HG03520 (cell line): ENCODE measurements at regions not wholly inside any gene's neighbourhood (a gene's known extent, or its start where the extent isn't known, plus 50 kb on each side); places are given as distances from the start of the nearest gene placed in this dataset.
"Not testable (repeated sequence)": the region's sequence is repeated elsewhere in the genome, so short reads cannot be mapped to it uniquely, and the experiment has no call there.

Experiments
- ATAC-seq: cut with Tn5 transposase; IDR thresholded peaks from one replicate; pipeline ENCODE4 v1.9.1; 2021; ENCODE audit warnings: mild to moderate bottlenecking, moderate library complexity; ENCODE audit not compliant: unreplicated experiment

DNA sequence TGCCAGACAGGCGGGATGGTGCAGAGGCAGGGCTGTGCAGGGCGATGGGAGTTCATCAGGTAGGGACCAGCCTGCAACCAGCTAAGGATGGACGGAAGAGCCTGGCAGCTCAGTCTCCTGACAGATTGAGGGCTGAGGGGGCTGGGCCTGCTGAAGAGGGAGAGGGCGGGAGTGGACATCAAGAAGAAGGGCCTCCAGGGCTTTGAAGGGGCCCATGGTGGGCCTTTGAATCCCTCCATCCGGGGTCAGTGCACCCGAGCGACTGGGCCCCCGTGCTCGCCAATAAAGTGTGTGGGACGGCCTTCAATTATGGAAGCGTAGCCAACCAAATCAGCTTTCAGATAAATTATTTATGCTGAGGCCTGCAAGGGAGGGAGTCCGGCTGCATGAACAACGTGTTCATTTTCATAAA is 431.2 kb downstream of the RPS24 start:
- ATAC-seq, result no peak

DNA sequence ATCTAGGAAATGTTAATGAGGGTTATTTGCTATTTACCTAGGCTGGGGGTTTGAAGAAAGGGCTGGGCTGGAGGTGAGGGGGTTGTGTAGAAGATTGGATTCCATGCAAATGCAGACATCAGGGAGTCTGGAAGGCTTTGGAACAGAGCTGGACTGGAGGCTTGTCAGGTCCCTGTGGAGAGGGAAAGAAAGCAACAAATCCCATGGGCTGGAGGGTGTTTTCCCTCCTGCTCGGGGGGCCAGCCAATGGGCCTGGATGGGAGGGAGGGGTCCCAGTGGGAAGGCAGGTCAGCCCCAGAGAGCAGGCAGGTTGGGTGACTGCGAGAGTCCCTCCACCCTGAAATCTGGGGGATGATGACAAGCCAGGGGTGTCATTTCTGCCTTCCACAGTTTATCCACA is 431.8 kb downstream of the RPS24 start:
- no peak for ATAC-seq

DNA sequence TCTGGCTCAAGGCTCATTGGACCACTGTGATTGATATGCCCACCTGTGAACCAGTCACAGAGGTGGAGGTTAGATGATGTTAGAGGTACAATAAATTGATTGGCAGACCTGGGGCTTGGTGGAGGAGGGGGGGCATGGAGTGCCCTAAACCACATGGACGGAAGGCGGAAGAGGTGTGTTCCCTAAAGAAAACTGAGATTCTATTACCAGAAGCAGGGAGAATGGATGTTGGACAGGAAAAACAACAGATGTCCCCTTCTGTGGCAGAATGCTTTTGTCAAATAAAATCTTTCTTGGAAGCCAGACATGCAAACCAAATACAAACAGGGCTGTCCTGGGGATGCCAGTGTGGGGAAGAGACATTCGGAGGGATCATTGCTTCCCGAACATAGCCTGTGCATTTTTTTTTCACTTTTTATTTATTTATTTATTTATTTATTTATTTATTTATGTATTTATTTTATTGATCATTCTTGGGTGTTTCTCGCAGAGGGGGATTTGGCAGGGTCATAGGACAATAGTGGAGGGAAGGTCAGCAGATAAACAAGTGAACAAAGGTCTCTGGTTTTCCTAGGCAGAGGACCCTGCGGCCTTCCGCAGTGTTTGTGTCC is 433.9 kb downstream of the RPS24 start:
- no peak for ATAC-seq

DNA sequence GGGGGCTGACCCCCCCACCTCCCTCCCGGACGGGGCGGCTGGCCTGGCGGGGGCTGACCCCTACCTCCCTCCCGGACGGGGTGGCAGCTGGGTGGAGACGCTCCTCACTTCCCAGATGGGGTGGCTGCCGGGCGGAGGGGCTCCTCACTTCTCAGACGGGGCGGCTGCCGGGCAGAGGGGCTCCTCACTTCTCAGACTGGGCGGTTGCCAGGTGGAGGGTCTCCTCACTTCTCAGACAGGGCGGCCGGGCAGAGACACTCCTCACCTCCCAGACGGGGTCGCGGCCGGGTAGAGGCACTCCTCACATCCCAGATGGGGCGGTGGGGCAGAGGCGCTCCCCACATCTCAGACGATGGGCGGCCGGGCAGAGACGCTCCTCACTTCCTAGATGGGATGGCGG is 435.1 kb downstream of the RPS24 start:
- ATAC-seq, result not testable (repeated sequence)

DNA sequence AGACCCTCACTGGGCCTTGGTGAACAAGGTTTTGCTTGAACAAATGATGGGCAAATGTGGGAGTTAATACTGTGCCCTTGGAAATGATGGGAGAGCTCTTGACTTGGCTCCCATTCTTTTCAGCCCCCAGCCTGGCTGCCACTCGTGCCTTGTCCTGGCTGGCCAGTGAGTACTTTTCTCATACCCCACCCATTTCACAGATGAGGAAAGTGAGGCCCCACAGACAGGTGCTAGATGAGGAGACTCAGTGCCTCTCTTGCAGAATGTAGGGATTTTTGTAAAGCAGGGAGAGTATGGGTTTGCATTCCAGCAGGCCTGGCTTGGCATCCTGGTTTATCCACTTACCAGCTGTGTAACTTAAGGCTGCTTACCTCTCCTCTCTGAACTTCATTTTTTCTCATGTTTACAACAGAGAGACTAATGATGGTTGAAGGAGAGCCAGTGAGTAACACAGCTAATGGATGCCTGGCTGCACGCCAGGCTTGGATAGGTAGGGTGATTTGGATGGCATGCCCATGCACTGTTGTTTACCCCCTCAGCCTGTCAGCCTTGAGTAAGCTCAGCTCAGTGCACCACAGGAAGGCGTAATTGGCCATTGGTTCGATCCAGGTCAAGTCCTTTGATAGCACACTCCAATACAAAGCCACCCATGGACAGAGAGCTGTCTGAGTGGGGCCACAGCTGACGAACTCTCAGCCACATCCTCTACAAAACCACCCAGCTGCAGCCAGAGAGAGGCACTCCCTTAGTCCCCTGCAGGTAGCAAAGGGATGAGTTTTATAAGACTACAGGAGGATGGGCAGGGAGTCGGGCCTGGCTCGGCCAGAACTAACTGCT is 436.8 kb downstream of the RPS24 start:
- no peak for ATAC-seq

DNA sequence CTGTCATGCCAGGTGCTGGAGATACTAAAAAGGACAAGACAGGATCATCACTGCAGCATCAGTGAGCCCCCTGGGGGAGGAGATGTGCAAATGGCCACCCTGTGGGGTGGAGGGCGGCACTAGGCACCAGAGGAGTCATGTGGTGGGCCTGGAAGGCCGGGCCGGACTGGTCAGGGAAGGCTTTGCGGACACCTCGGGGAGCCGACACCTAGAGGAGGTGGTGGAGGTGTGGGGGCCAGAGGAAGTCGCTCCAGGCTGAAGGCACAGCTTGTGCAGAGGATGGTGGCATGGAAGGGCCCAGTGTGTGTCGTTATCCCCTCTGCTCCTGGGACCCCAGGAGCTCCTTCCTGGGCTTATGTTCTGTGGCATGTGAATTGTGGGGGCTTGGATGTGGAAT is 437.7 kb downstream of the RPS24 start:
- ATAC-seq, result no peak

DNA sequence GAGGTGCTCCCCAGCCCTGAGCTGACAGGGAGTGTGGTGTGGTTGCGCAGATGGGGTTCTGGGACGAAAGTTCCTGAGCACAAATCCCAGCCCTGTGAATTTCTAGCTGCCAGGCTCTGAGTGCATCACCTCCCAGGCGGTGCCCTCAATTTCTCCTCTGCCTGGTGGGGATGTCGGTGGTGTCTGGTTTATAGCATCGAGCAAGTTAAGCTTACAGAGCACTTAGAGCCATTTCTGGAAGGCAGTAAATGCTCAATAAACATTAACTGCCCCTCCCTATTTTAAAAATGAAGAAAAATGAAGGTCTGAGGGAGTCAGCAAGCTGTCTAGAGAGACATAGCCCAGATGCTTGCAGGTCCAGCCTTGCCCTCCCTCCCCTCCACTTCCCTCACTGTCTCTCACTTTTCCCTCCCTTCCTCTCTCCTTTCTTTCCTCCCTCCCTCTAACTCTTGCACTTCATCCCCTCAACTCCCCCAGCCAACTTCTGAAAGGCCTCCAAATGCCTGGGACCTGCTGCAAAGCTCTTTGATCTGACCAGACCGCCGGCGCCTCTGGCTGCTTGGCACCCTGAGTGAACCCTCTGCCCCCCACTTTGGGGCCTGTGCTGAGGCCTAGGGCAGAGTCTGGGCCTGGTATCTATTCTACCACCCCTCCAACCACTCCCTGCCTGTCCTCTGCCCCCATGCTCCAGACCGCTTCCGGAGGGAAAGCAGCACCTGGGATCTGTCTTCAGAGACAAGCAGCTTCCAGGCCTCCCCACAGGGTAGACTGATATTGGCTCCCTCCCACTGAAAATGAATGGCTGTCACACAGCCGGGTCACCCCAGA is 438.3 kb downstream of the RPS24 start:
- no peak for ATAC-seq

DNA sequence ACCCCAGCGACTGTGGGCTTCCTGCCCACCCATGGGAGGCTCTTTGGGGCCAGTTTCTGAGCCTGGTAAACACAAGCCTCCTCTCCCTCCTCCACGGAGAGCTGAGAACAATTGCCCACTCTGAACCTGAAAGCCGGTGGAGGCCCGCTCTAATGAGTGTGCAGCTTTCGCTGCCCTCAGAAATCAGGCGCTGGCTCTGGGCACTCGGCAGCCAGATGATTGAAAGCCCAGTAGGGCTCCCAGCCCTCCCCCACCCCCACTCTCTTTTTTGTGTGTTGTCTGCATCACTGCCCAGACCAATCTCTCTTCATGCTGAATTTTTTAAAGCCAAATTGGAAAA is 438.9 kb downstream of the RPS24 start:
- no peak for ATAC-seq

DNA sequence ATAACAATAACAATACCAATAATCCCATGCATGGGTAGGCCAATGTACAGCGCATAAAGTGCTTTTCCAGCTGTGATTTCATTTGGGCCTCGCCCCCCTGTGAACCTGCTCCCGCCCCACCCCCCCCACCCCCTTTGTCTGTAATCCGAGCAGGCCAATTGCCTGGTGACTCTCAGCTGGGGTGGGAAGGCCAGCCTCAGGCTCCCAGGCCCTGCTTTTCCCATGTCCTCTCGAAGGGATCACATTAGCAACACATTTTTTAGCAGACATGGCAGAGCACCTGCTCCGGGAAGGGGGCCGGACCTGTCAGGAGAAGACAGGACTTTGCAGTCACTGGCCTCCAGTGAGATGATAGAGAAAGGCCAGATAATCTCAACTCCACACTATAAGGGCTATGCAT is 439.3 kb downstream of the RPS24 start:
- ATAC-seq, result no peak

DNA sequence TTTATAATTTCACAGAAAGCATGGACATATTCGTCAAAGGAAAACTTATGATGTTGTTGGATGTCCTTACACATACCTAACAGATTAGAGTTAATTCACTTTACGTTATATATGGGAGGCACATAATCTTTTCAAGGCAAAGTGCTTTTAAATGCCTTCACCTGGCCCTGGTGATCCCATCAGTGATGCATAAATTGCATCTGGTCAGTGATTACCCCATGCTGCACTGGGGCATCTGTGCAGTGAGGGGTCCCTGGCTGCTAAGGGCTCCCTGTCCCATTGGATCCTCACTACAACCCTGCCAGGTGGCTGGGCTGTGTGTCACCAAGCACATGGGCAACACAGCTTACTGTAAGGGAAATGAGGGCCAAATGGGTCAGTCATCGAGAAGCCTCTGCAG is 441.1 kb downstream of the RPS24 start:
- no peak for ATAC-seq

DNA sequence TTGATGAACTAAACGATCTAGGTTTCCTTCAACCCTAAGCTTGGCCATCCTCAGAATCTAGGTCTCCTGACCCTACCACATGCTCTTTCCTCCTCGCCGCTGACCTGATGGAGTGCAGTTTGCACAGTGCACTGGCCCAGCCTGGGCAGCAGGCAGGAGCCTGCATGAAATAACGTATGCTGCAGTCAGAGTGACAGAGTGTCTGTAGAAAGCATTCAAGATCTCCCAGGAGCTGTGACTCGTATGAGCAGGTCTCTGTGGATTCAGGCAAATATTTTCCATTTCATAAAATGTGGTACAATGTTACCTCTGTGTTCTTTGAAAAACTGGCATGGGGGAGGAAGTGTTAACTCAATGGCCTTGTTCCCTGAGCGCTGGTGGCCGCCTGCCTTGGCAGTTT is 441.8 kb downstream of the RPS24 start:
- ATAC-seq, result no peak

DNA sequence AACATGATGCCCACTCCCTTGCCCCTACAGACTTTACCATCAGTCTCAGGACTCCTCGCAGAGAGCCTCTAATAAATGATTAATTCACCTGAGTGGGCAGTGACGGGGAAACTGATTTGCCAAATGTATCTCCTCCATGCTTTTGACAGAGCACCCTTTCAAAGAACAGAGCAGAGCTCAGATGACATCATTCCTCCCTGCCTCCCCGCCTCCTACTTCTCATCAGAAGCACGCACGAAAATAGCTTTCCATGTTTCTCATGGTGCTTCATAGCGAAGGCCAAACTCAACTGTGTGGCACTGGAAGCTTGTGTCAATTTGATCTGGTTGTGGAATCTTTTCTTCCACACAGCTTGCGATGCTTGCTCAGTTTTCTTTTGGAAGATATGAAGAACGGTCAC is 442.5 kb downstream of the RPS24 start:
- no peak for ATAC-seq

DNA sequence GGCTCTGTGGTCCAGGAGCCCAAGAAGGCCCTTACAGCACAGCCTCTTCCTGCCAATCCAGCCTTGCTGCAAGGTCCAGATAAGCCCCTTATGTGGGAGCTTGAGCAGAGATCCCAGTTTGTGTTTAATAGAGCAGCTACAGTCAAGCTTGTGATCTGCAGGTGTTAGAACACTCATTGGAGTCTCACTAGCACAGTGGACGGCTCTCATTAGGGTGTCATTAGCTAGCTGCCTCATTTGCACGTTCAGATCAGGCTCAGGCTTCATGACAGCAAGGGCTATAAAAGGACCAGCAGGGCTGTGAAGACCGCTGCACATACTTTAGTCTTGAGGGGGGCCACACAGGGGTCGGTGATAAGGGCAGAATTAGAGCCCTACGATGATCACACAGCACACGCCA is 443.2 kb downstream of the RPS24 start:
- no peak for ATAC-seq

DNA sequence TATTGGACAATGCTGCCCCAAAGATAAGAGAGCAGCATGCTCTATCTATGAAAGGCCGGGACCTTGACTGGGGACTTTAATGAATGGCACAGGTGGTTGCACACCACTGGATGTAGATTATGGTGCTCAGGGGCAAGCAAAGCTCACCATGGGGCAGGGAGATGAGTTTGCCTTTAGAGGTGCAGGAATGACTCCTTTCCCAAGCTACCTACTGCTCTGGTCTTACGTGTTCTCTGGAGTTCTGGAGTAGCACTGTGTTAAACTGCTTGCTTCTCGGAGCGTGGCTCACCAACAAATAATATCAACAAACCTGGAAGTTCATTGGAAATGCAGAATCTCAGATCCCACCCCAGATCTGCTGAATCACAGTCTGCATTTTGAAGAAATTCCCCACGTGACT is 445.3 kb downstream of the RPS24 start:
- no peak for ATAC-seq

DNA sequence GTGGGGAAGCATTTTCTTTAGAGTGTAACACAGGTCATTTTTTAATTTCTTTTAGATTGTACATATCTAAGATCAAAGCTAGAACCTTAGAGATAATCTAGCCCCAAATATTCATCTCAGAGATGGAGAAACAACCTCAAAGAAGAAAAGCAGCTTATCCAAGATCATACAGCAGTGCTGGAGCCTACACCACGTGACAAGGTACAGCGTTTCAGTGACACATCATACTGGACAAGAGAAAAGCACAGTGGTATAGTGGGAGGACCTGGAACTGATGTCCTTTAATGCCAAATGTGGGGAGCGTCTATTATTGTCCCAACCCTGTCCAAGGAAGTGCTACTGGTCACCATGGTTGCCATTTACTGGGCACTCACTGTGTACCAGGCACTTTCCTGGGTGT is 445.8 kb downstream of the RPS24 start:
- ATAC-seq, result no peak

DNA sequence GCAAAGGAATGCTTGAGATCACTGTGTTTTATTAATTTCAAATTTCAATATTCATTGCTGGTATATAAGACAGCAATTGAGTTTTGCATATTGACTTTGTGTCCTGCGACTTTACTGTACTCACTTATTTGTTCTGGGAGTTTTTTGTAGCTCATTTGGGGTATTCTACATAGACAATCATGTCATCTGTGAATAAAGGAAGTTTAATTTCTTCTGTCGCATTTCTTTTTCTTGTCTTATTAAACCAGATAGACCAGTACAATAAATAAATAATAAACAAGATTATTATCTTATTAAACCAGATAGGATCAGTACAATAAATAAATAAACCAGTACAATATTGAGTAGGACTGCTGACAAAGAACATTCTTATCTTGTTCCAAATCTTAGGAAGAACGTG is 448.2 kb downstream of the RPS24 start:
- no peak for ATAC-seq

DNA sequence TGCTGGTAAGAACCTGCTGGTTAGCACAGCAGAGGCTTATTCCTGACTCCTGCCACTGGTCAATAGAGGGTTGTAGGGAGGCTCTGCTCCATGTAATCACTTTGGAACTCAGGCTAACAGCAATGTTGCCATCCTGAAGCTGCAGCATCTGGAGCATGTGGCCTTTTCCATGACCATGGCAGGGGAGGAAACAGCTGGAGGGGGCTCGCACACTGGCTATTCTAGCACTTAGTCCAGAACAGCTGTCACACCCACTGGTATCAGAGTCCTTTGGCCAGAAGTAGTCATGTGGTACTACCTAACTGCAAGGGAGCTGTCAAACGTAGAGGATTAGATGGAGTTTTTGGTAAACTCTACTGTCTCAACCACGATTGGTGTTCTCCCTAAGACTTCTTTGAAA is 450.0 kb downstream of the RPS24 start:
- ATAC-seq, result no peak

DNA sequence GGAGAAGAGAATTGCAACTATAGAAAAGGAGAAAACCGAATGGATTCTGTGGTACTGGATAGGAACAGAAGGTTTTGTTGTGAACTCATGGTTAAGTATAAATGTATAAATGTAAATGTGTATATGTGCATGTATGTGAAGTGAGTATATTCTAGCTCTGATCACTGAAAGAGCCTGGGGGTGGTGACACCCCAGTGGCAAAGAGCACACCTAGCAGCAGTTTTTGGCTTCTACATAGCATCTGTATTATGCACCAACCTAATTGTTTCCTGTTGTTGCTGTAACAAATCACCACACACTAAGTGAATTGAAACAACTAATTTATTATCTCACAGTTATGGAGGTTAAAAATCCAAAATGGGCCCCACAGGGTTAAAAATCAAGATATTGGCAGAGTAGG is 455.4 kb downstream of the RPS24 start:
- no peak for ATAC-seq

DNA sequence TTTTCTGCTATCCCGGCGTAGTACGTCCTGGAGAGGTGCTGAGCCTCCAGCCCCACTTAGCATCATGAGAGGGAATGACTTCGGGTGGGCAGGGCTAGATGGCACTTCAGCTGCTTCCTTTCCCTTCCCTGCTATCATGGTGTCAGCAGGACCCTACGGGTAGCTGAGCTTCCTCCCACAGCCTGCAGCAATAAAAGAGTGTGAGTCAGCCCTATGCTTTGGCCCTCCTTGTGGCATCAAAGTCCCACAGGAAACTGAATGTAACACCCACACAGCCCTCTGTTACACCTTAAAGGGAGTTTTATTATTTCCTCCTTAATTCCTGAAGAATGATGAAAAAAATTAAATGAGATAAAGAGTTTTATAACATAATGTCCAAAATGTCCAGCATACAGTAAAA is 458.1 kb downstream of the RPS24 start:
- no peak for ATAC-seq

DNA sequence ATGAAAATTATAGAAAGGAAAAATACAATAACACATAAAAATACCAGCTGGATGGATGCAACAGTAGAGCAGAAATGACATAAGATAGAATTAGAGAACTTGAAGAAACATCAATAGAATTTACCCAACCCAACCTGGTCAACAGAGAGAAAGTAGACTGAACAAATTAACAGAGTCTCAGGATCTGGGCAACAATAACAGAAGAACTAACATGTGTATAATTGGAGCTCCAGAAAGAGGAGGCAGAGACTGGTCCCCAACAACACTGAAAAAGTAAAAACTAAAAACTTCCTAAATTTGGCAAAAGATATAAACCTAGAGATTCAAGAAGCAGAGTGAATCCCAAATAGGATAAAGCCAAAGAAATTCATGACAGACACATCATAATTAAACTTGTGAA is 458.8 kb downstream of the RPS24 start:
- ATAC-seq, result no peak

DNA sequence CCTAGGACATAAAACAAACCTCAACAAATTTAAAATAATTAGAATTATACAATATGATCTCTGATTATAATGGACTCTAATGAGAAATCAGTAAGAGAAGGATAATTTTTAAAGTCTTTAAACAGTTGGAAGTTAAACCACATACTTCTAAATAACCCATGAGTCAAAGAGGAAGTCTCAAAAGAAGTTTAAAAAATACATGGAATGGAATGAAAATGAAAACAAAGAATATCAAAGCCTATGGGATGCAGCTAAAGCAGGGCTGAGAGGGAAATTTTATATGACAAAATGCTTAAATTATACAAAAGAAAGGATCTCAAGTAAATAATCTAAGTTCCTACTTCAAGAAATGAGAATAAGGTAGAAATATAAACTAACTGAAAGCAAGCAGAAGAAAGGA is 460.5 kb downstream of the RPS24 start:
- no peak for ATAC-seq
